Activated CD8-positive, alpha-beta memory T cell treated with anti-CD3 and anti-CD28 coated beads, Interleukin-2, amount 50 U/mL, for 4 hours (primary cell): ENCODE measurements at regions not wholly inside any gene's neighbourhood (a gene's known extent, or its start where the extent isn't known, plus 50 kb on each side); places are given as distances from the start of the nearest gene placed in this dataset.

ENCODE experiments used
- DNase-seq: peaks from one replicate; pipeline ENCODE4 v3.0.0-alpha.2; 2020

- DNase-seq: no peak
Measured at GRCh38 chr9:28215536-28216299, 642.4 kb upstream of the C9orf72 start.

GRCh38 chr9:28232686-28233085, 659.4 kb upstream of the C9orf72 start:
- no peak for DNase-seq

GRCh38 chr9:28234133-28234893, 661.0 kb upstream of the C9orf72 start:
- DNase-seq: no peak

GRCh38 chr9:28234894-28235277, 661.6 kb upstream of the C9orf72 start:
- DNase-seq: no peak

GRCh38 chr9:28249424-28249823, 676.1 kb upstream of the C9orf72 start:
- no peak for DNase-seq

- DNase-seq: no peak
Measured at GRCh38 chr9:28255174-28255573, 681.9 kb upstream of the C9orf72 start.

GRCh38 chr9:28260330-28260729, 687.0 kb upstream of the C9orf72 start:
- DNase-seq: no peak

- no peak for DNase-seq
Measured at GRCh38 chr9:28264368-28264767, 691.1 kb upstream of the C9orf72 start.

- no peak for DNase-seq
Measured at GRCh38 chr9:28267351-28267750, 694.1 kb upstream of the C9orf72 start.

GRCh38 chr9:28270156-28270555, 696.9 kb upstream of the C9orf72 start:
- no peak for DNase-seq

- DNase-seq: no peak
Measured at GRCh38 chr9:28272127-28272526, 698.8 kb upstream of the C9orf72 start.

- no peak for DNase-seq
Measured at GRCh38 chr9:28287455-28287854, 714.2 kb upstream of the C9orf72 start.

GRCh38 chr9:28289746-28290145, 716.5 kb upstream of the C9orf72 start:
- DNase-seq: no peak

- DNase-seq: no peak
Measured at GRCh38 chr9:28293369-28294090, 720.2 kb upstream of the C9orf72 start.

GRCh38 chr9:28301281-28301680, 728.0 kb upstream of the C9orf72 start:
- no peak for DNase-seq

GRCh38 chr9:28317745-28318144, 744.5 kb upstream of the C9orf72 start:
- DNase-seq: no peak

- DNase-seq: no peak
Measured at GRCh38 chr9:28318515-28318914, 745.2 kb upstream of the C9orf72 start.

- no peak for DNase-seq
Measured at GRCh38 chr9:28319981-28320380, 746.7 kb upstream of the C9orf72 start.

GRCh38 chr9:28320616-28321015, 747.3 kb upstream of the C9orf72 start:
- no peak for DNase-seq

GRCh38 chr9:28329323-28329722, 756.0 kb upstream of the C9orf72 start:
- DNase-seq: no peak

- no peak for DNase-seq
Measured at GRCh38 chr9:28332648-28333047, 759.4 kb upstream of the C9orf72 start.

GRCh38 chr9:28341913-28342312, 768.6 kb upstream of the C9orf72 start:
- DNase-seq: no peak

GRCh38 chr9:28342815-28343338, 769.6 kb upstream of the C9orf72 start:
- DNase-seq: no peak

GRCh38 chr9:28363151-28363562, 789.9 kb upstream of the C9orf72 start:
- DNase-seq: no peak
